IMR-90 (cell line): ENCODE measurements at regions not wholly inside any gene's neighbourhood (a gene's known extent, or its start where the extent isn't known, plus 50 kb on each side); places are given as distances from the start of the nearest gene placed in this dataset.

Experiments used
- ATAC-seq: fragments of 200-7000 bp; cut with Tn5 transposase; 2 replicates; pipeline ENCODE4 v1.9.1; 2020; ENCODE audit warnings: low read depth, mild to moderate bottlenecking, moderate library complexity
- BruUV-seq: library from RNA; stranded (reverse); fragments of 400-500 nt; replicated peaks from 2 replicates; lab custom pipeline; 2021; lab: Mats Ljungman, UMichigan
- CTCF ChIA-PET: fragments of 300-600 bp; formaldehyde crosslinking; extraction: SDS; loops from one replicate; lab custom pipeline; 2021; ENCODE audit warnings: antibody characterized with exemption; lab: Yijun Ruan, JAX
- POLR2A ChIA-PET: fragments of 300-600 bp; sonication (Branson Sonifier 250); formaldehyde crosslinking; loops from one replicate; lab custom pipeline; 2022; ENCODE audit warnings: antibody characterized with exemption; ENCODE audit not compliant: unreplicated experiment; lab: Charles Lee
- DNase-seq: peaks from one replicate; pipeline ENCODE4 v3.0.0; 2013
- H2AFZ ChIP-seq: replicated peaks from 2 replicates; pipeline ENCODE3; 2013; ENCODE audit warnings: low read length, mild to moderate bottlenecking; ENCODE audit not compliant: poor library complexity
- H2AK5ac ChIP-seq: 2 replicates; pipeline ENCODE4 v1.6.1; 2013; ENCODE audit warnings: low read depth, low read length, inconsistent platforms
- H2AK9ac ChIP-seq: replicated peaks from 2 replicates; pipeline ENCODE3; 2013; ENCODE audit warnings: mild to moderate bottlenecking, low read depth, low read length, moderate library complexity; ENCODE audit not compliant: poor library complexity
- H2BK120ac ChIP-seq: 2 replicates; pipeline ENCODE4 v1.6.1; 2013; ENCODE audit warnings: low read depth, low read length, inconsistent platforms
- H2BK15ac ChIP-seq: 3 replicates; pipeline ENCODE4 v1.6.1; 2013; ENCODE audit warnings: low read depth, low read length, inconsistent platforms
- H2BK20ac ChIP-seq: 2 replicates; pipeline ENCODE4 v1.6.1; 2013; ENCODE audit warnings: low read depth, mild to moderate bottlenecking, inconsistent platforms, low read length, moderate library complexity
- H2BK5ac ChIP-seq: 2 replicates; pipeline ENCODE4 v1.6.1; 2013; ENCODE audit warnings: mild to moderate bottlenecking, low read depth, low read length, inconsistent platforms; ENCODE audit not compliant: poor library complexity, severe bottlenecking
- H3K14ac ChIP-seq: replicated peaks from 2 replicates; pipeline ENCODE4 v1.6.1; 2013; ENCODE audit warnings: low read depth, low read length, inconsistent platforms
- H3K18ac ChIP-seq: 2 replicates; pipeline ENCODE4 v1.6.1; 2013; ENCODE audit warnings: low read depth, low read length, control low read depth
- H3K23ac ChIP-seq: 2 replicates; pipeline ENCODE4 v1.6.1; 2013; ENCODE audit warnings: low read depth, low read length, inconsistent platforms
- H3K27ac ChIP-seq: 2 replicates; pipeline ENCODE4 v1.5.1; 2013; ENCODE audit warnings: mild to moderate bottlenecking, control low read depth, low read length; ENCODE audit not compliant: insufficient read depth
- H3K27me3 ChIP-seq: 2 replicates; pipeline ENCODE4 v1.6.1; 2013; ENCODE audit warnings: low read length; ENCODE audit not compliant: control insufficient read depth, insufficient read depth
- H3K36me3 ChIP-seq: 2 replicates; pipeline ENCODE4 v1.6.1; 2013; ENCODE audit warnings: low read length, mixed read lengths; ENCODE audit not compliant: control insufficient read depth, insufficient read depth
- H3K4ac ChIP-seq: 2 replicates; pipeline ENCODE4 v1.6.1; 2013; ENCODE audit warnings: low read depth, low read length, inconsistent platforms
- H3K4me1 ChIP-seq: 2 replicates; pipeline ENCODE4 v1.6.1; 2013; ENCODE audit warnings: low read length, mixed read lengths; ENCODE audit not compliant: control insufficient read depth, insufficient read depth
- H3K4me2 ChIP-seq: 2 replicates; pipeline ENCODE4 v1.6.1; 2013; ENCODE audit warnings: low read depth, mild to moderate bottlenecking, control low read depth, low read length, moderate library complexity
- H3K4me3 ChIP-seq: 2 replicates; pipeline ENCODE4 v1.5.1; 2013; ENCODE audit warnings: low read depth, mild to moderate bottlenecking, control low read depth, low read length, moderate library complexity; ENCODE audit not compliant: insufficient read depth
- H3K56ac ChIP-seq: 2 replicates; pipeline ENCODE4 v1.6.1; 2013; ENCODE audit warnings: low read length, inconsistent platforms; ENCODE audit not compliant: insufficient read depth; ENCODE audit errors: extremely low read depth
- H3K79me1 ChIP-seq, 2 experiments: 2 replicates each; pipeline ENCODE4 v1.6.1; 2013; ENCODE audit warnings: low read length in 2 of 2, inconsistent platforms in 1 of 2, low read depth in 1 of 2
- H3K9ac ChIP-seq: 2 replicates; pipeline ENCODE4 v1.6.1; 2013; ENCODE audit warnings: low read depth, low read length, control low read depth
- H3K9me1 ChIP-seq: 2 replicates; pipeline ENCODE4 v1.6.1; 2013; ENCODE audit warnings: low read length, inconsistent platforms; ENCODE audit not compliant: insufficient read depth
- H3K9me3 ChIP-seq: 2 replicates; pipeline ENCODE4 v1.6.1; 2013; ENCODE audit warnings: low read length; ENCODE audit not compliant: control insufficient read depth, insufficient read depth
- H4K20me1 ChIP-seq: 2 replicates; pipeline ENCODE4 v1.6.1; 2013; ENCODE audit warnings: low read length, inconsistent platforms; ENCODE audit not compliant: insufficient read depth
- H4K5ac ChIP-seq: 2 replicates; pipeline ENCODE4 v1.6.1; 2013; ENCODE audit warnings: mild to moderate bottlenecking, low read depth, low read length, control low read depth
- H4K8ac ChIP-seq, 2 experiments: 2 replicates each; pipeline ENCODE4 v1.6.1; 2013; ENCODE audit warnings: low read depth in 2 of 2, low read length in 2 of 2, control low read depth in 1 of 2, inconsistent platforms in 1 of 2
- H4K91ac ChIP-seq: 2 replicates; pipeline ENCODE4 v1.6.1; 2013; ENCODE audit warnings: low read depth, low read length, inconsistent platforms; ENCODE audit not compliant: insufficient read depth
- CEBPB ChIP-seq: IDR thresholded peaks from 2 replicates; pipeline ENCODE4 v1.6.1; 2012; ENCODE audit warnings: low read depth, low read length, improper control_type of control experiment
- CHD1 ChIP-seq: IDR thresholded peaks from 2 replicates; pipeline ENCODE4 v1.6.1; 2012; ENCODE audit warnings: low read depth, low read length, improper control_type of control experiment
- CTCF ChIP-seq: conservative IDR thresholded peaks from 2 replicates; pipeline ENCODE4 v1.5.1; 2012; ENCODE audit warnings: mild to moderate bottlenecking, low read depth, low read length, improper control_type of control experiment
- ELK1 ChIP-seq: fragments of 150-350 bp; IDR thresholded peaks from 2 replicates; pipeline ENCODE4 v1.6.1; 2016; ENCODE audit warnings: low read depth, mild to moderate bottlenecking, low read length, moderate library complexity, borderline replicate concordance
- MAFK ChIP-seq: IDR thresholded peaks from 2 replicates; pipeline ENCODE4 v1.6.1; 2012; ENCODE audit warnings: low read depth, low read length, improper control_type of control experiment
- MXI1 ChIP-seq: IDR thresholded peaks from 2 replicates; pipeline ENCODE4 v1.6.1; 2012; ENCODE audit warnings: low read depth, mild to moderate bottlenecking, low read length, moderate library complexity, borderline replicate concordance
- NFE2L2 ChIP-seq: fragments of 150-350 bp; IDR thresholded peaks from 2 replicates; pipeline ENCODE4 v1.6.1; 2016; ENCODE audit warnings: low read depth, mild to moderate bottlenecking, low read length
- POLR2A ChIP-seq: IDR thresholded peaks from 2 replicates; pipeline ENCODE4 v1.6.1; 2012; ENCODE audit warnings: mild to moderate bottlenecking, low read depth, low read length
- RAD21 ChIP-seq: IDR thresholded peaks from 2 replicates; pipeline ENCODE4 v1.6.1; 2012; ENCODE audit warnings: low read length, improper control_type of control experiment
- RCOR1 ChIP-seq: IDR thresholded peaks from 2 replicates; pipeline ENCODE4 v1.6.1; 2012; ENCODE audit warnings: mild to moderate bottlenecking, low read length, improper control_type of control experiment; ENCODE audit not compliant: insufficient replicate concordance
- RFX5 ChIP-seq: IDR thresholded peaks from 2 replicates; pipeline ENCODE4 v1.8.0; 2012; ENCODE audit warnings: low read depth, mild to moderate bottlenecking, low read length, moderate library complexity
- SMC3 ChIP-seq: fragments of 150-350 bp; IDR thresholded peaks from 2 replicates; pipeline ENCODE4 v1.6.1; 2016; ENCODE audit warnings: low read depth, mild to moderate bottlenecking, antibody characterized with exemption, low read length, moderate library complexity
- USF2 ChIP-seq: fragments of 150-350 bp; IDR thresholded peaks from 2 replicates; pipeline ENCODE4 v1.6.1; 2017; ENCODE audit warnings: mild to moderate bottlenecking, antibody characterized with exemption, low read length, low read depth
- WGBS, 2 experiments: methylation state at CpG; one replicate each; pipeline versions ENCODE4 v1.1.5 to v1.1.7; 2013; ENCODE audit warnings: missing lambda C conversion rate in 2 of 2; ENCODE audit not compliant: insufficient read length in 1 of 2; ENCODE audit errors: extremely low coverage in 2 of 2; 5-methylcytosine and 5-hydroxymethylcytosine counted together
- dilution Hi-C: fragments of 300-500 bp; cut with HindIII; formaldehyde crosslinking; loops from one replicate; pipeline ENCODE4 v1.14.3; 2018; ENCODE audit warnings: low sequenced_read_pairs; ENCODE audit not compliant: unreplicated experiment
- in situ Hi-C: fragments of 300-500 bp; cut with MboI; formaldehyde crosslinking; loops from 3 replicates; pipeline ENCODE4 v1.14.3; 2019; ENCODE audit warnings: low sequenced_read_pairs, inconsistent platforms, mixed read lengths
- intact Hi-C: fragments of 100-400 bp; cut with micrococcal nuclease; formaldehyde crosslinking; loops from 2 replicates; pipeline ENCODE4 v1.10.0; 2022

GRCh38 chr2:118535818-118536212 is 311.6 kb downstream of the EN1 start:
- TF ChIP-seq MXI1 (no peak), USF2 (no peak), ELK1 (no peak), SMC3 (no peak), CHD1 (no peak), CEBPB (no peak), RCOR1 (no peak), CTCF (no peak), NFE2L2 (no peak), POLR2A (no peak), MAFK (no peak), RFX5 (no peak), RAD21 (no peak)
- intact Hi-C loops: no loop called here

More at GRCh38 chr2:118535818-118536212, 311.6 kb downstream of the EN1 start:
- no peak overlapping the region for H3K4me2 ChIP-seq
- H3K18ac ChIP-seq: no peak overlapping the region
- dilution Hi-C loops (no loop called here), in situ Hi-C loops (no loop called here)
- no peak for ATAC-seq
- CTCF ChIA-PET: no interaction called here
- no peak overlapping the region for H3K4ac ChIP-seq
- no peak for DNase-seq
- no peaks in the 10 kb centered on the region for H3K79me1 ChIP-seq
- no peak overlapping the region for H2BK20ac ChIP-seq
- no peak overlapping the region for H3K56ac ChIP-seq
- no peak overlapping the region for H2BK120ac ChIP-seq
- no peaks in the 10 kb centered on the region for H3K36me3 ChIP-seq
- no peak overlapping the region for H4K8ac ChIP-seq
- no peaks in the 10 kb centered on the region for H4K20me1 ChIP-seq
- WGBS, 2 experiments: no CpG with 5 or more reads among the region's 3 CpGs
- H4K91ac ChIP-seq: no peak overlapping the region
- H3K9ac ChIP-seq: no peak overlapping the region
- no peak overlapping the region for H2BK5ac ChIP-seq
- H2AK9ac ChIP-seq: no peak overlapping the region
- no peaks in the 10 kb centered on the region for H3K4me1 ChIP-seq
- no peaks in the 10 kb centered on the region for H3K9me1 ChIP-seq
- no peak overlapping the region for H2AFZ ChIP-seq
- no peaks in the 10 kb centered on the region for H3K9me3 ChIP-seq
- no peaks in the 10 kb centered on the region for H3K27me3 ChIP-seq
- H4K5ac ChIP-seq: no peak overlapping the region
- no peak overlapping the region for H3K27ac ChIP-seq
- H3K14ac ChIP-seq: no peak overlapping the region
- POLR2A ChIA-PET: no interaction called here
- H2BK15ac ChIP-seq: no peak overlapping the region
- H2AK5ac ChIP-seq: no peak overlapping the region
- no TSS peak for BruUV-seq
- no peak overlapping the region for H3K23ac ChIP-seq
- H3K4me3 ChIP-seq: no peak overlapping the region
